Activated T-cell treated with anti-CD3 and anti-CD28 coated beads, Interleukin-2, amount 50 U/mL, for 1 hour (primary cell): ENCODE measurements at regions not wholly inside any gene's neighbourhood (a gene's known extent, or its start where the extent isn't known, plus 50 kb on each side); places are given as distances from the start of the nearest gene placed in this dataset.
"Not testable (repeated sequence)": the region's sequence is repeated elsewhere in the genome, so short reads cannot be mapped to it uniquely, and the experiment has no call there.

Experiments used
- DNase-seq: peaks from one replicate; pipeline ENCODE4 v3.0.0-alpha.2; 2020

DNA sequence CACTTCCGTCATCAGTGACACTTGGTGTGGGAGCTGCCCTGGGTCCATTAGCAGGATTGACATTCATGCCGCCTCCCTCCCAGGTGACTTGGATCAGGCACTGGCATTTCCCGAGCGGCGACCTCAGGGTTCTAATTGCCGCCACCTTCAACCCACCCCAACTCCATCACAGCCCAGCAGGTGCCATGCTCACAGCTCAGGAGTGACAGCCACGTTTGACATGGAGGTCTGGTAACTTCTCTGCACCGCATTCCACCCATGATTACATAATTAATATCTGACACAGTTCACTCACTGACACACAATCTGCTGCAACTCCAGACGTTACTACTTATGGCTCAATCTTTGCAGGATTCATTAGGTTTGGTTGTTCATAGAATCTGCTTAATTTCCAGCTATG lies 450.9 kb upstream of the MYT1L start:
- DNase-seq = no peak

DNA sequence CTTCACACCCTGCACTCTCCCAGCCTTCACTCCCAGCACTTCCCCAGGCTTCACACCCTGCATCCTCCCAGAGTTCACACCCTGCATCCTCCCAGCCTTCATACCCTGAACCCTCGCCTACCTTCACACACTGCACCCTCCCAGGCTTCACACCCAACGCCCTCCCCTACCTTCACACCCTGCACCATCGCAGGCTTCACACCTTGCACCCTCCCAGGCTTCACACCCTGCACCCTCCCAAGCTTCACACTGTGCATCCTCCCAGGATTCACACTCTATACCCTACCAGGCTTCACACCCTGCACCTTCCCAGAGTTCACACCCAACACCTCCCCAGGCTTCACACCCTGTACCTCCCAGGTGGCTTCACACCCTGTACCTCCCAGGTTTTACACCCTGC lies 448.7 kb upstream of the MYT1L start:
- no peak for DNase-seq

DNA sequence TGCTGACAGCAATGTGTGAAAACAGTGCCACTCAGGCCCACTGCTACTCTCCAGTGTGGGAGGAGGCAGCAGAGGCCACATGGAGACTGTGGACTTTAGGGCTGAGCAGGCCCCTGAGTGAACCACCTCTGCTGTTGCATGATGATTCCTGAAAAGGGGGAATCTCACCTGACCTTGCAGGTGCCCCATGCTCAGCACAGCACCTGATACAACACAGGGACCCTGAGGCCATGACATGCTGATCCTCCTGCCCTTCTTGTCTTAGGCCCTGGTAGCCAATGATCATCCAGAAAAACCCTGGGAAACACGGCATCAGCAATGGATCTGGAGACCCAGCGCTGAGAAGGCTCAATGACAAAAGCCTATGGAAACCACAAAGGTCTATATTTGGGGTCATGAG lies 446.8 kb upstream of the MYT1L start:
- DNase-seq = no peak

DNA sequence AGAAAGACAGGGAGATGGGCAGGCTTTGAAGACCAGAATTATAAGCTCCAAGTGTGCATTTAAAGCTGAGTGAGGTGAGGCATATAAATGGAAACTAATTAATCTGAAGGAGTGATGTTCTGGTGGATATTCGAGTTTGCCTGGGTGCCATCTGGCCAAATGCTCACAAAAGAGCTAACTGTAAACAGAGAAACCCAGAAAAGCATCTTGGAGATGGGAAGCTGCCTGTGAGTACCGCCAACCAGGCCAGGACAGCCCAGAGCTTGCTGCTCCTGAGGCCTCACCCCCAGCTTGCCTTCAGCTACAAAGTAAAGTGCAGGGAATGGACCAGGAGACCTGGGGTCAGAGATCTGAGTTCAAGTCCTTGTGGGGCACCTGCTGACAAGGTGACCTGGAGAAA lies 446.1 kb upstream of the MYT1L start:
- no peak for DNase-seq

DNA sequence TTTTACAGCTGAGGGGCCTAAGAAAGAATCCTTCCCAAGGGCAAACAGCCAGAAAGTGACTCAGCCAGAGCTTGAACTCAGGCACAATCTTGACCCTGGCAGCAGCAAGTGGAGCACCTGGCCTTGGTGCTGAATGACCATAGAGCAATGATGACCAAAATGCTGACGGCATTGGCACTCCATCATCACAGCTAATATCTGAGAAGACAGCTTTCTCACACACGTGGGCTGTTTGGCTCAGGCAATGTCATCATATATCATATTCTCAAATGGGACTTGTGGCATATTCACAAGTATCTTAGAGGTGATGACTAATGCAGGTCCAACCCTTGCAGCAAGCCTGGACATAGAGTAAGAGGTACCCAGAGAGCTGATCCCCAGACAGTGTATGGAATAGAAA lies 443.9 kb upstream of the MYT1L start:
- no peak for DNase-seq

GRCh38 chr2:2773692-2774091 lies 442.6 kb upstream of the MYT1L start:
- DNase-seq = no peak

- not testable (repeated sequence) for DNase-seq
Observed at GRCh38 chr2:2773080-2773479, 442.0 kb upstream of the MYT1L start.

- no peak for DNase-seq
Observed at GRCh38 chr2:2771721-2772411, 440.8 kb upstream of the MYT1L start.

DNA sequence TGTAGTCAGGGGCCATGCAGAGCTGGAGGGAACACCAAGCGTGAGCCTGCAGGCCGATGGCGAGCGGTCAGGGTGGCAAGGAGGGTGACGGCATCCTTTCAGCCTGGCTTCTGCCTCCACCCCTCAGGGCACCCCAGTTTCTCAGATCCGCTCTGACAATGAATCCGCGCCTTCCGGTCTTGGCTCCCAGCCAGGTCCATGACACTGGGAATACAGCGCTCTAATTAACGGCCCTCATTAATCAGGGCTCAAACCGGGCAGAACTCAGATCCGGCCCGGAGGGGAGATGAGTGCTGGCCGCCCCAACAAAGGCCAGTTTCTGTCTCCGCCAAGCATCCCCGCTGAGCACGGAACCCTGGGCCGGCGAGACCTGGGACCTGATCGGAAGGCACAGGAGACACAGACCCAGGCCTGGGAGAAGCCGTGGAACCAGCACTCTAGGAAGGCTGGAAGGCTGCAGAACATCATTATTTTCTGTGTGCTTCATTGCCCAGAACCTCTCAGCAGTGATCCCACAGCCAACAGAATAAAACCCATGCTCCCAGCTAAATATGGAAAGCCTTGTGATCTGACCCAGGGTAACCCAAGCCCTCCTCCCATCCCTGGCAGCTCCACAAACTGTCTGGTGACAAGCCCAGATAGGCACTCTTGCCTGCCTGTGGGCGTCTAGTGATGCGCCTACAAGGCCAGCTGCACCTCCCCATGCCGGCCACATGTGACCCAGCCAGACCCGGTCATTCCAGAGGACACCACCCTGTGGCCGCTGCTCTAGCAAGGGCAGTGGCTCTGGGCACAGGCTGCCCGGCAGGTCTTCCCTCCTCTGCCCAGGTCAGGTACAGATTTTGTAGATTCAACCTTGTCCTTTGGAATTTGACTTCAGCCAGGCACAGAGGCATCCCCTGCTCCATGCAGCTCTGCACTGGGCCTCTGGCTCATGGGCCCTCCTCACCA lies 438.7 kb upstream of the MYT1L start:
- DNase-seq = no peak

DNA sequence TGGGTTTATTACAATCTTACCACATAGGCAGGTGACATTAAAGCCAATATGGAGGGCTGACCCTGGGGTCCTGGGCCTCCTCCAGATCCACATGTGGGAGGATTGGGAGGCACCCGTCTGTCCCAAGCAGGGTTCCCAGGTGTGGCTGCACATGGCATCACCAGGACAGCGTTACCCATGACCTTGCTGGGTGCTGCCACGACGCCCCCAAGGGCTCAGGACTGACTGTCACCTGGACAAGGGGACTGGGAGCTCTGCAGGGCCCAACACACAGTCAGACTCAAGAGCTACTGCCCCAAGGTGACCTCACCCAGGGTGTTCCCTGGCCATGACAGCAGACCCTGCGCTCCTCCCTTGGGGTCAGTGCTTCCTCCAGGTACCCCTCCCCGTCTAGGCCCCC lies 437.4 kb upstream of the MYT1L start:
- DNase-seq = no peak

- DNase-seq = no peak
Observed at GRCh38 chr2:2767837-2768236, 436.8 kb upstream of the MYT1L start.

DNA sequence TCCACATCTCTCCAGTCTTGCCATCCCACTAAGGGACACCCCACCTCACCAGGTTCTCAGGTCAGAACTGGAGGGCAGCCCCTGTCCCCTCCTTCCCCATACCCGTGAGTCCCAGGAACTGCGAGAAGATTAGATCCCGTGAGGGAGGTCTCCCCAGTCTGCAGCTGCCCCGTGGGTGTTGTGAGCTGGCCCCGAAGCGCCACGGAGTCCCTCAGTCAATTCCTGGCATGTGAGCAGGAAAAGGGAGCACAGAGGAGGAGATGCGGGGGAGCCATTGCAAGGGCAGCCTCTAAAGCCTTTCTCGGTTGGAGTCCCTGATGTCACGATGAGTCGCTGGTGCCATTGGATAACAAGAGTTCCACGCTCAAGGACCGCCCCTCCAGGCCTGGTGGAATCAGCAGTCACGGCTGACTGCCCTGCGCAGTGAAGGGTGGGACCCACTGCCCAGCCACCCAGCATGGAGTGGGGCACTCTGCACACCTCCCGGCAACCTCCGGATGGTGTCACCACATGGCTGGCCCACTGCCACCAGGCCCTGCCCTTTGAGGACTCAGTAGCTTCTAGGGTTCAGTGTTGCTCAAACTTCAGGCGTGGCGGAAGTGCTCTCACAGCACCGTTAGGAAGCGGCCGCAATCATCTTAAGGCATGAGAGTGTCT lies 434.9 kb upstream of the MYT1L start:
- no peak for DNase-seq

- DNase-seq = no peak
Observed at GRCh38 chr2:2765176-2765800, 434.2 kb upstream of the MYT1L start.

DNA sequence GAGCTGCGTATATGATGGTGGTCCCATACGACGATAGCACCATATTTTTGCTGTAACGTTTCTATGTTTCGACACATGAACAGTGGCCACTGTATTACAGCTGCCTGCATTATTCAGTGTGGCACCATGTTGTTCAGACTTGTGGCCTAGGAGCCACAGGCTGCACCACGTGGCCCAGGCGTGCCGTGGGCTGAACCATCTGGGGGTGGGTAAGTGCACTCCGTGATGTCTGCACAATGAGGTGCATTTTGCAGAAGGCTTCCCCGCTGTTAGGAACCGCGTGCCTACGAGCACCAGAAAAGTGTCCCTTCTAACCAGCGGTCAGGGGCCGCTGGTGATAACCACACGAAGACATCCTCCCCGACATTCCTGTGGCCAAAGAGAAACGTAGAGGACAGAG lies 433.7 kb upstream of the MYT1L start:
- no peak for DNase-seq

DNA sequence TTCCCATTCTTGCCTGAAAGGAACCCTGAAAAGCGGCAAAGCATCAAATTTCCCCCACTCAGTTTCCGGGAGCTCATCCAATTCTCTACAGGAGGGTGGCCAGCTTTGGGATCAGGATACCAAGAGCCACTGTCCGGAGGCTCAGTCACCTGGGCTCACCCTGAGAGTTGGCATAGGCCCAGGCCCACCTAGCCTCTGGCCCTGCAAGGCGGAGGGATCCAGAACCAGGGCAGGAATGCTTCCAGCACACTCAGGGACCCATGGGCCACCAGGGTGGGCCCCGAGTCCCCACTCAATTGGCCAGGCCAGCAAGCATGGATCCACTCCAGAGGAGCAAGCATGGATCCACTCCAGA lies 432.9 kb upstream of the MYT1L start:
- DNase-seq = no peak

DNA sequence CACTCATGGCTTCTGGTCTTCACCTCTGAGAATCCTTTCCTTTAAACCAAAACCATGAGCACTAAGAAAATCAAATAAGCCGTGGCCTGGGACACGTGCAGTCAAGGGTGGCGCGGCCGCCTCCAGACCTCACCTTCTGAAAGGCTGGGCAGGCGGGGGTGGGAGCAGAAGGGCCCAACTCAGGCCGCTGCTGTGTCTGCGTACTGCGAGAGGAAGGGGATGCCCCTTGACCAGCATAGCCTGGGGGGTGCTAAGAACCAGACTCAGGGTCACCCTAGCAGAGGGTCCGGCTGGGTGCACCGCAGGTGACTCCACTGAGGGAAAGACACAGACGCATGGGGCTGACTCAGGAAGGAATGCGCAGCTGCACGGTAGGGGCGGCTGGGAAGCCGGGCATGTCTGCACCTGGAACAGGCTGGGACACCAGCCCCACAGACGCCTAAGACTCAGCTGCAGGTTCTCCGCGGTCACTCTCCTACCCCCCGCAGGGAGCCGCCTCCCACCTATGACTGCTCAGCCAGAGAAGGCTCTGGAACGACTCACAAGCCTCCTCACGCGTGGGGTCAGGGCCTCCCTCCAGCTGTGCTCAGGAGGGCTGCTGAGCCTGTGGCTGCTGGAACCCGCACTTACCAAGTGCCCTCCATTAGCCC lies 432.4 kb upstream of the MYT1L start:
- no peak for DNase-seq

DNA sequence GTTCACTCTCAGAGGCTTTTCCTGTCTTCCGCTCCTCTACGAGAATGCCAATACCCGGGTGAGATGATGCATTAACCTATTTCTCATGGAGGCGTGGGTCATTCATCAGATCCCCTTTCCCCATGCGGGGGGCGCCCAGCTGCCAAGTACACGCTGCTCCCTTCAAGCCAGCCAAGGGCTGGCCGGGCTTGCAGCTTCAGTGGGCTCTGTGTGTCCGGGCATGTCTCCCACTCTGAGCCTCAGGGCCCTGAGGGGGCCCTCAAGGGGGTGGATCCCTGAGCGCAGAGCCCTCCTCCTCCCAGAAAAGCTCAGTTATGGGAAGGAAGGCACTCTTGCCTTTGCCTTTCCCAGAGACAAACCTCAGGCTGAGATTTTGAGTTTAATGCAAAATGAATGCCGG lies 431.8 kb upstream of the MYT1L start:
- DNase-seq = no peak

- DNase-seq = no peak
Observed at GRCh38 chr2:2762166-2762908, 431.3 kb upstream of the MYT1L start.

- no peak for DNase-seq
Observed at GRCh38 chr2:2758793-2759367, 427.8 kb upstream of the MYT1L start.

- no peak for DNase-seq
Observed at GRCh38 chr2:2757764-2758163, 426.7 kb upstream of the MYT1L start.

DNA sequence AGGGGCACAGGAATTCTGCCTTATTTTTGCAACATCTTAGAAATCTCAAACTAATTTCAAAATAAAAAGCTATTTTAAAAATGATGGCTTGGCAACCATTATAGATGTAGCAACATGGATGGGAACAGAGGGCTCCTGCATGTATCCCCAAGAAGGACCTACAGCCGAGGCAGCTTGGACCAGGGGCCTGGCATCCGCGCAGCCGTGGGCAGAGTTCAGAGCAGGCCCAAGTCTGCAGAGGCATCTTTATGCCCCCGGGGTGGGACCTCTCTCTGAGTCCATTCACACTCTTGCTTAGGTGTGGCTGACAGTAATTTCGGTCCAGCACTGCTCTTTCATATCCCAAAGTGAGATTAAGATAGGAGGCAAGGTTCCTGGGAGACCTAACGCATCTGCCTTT lies 425.8 kb upstream of the MYT1L start:
- DNase-seq = no peak

DNA sequence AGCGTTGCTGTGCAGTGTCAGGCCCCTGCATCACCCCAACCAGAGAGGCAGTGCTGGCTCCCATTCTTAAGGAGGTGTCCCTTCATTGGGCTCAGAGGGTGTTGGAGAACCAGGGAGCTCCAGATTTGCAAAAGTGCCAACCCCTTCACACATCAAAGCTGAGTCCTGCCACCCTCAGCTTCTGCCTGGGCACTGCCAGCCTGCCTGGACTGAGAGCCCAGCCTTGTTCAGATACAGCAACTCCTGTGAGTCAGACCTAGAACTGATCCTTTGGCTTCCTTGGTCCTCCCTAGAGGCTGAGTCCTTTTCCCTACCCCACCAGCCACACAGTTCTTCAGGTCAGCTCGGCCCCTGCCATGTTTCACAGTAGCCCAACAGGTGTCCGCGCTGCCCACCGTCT lies 424.9 kb upstream of the MYT1L start:
- no peak for DNase-seq
